H1 (cell line): ENCODE measurements at regions not wholly inside any gene's neighbourhood (a gene's known extent, or its start where the extent isn't known, plus 50 kb on each side); places are given as distances from the start of the nearest gene placed in this dataset.

Experiments used
- CTCF ChIA-PET: fragments of 300-600 bp; sonication (Branson Sonifier 250); formaldehyde crosslinking; loops from one replicate; lab custom pipeline; 2021; ENCODE audit not compliant: partially characterized antibody; lab: Charles Lee
- POLR2A ChIA-PET: fragments of 300-600 bp; sonication (Branson Sonifier 250); formaldehyde crosslinking; loops from one replicate; lab custom pipeline; 2021; ENCODE audit warnings: inconsistent platforms; ENCODE audit not compliant: partially characterized antibody; lab: Charles Lee
- DNase-seq, 2 experiments: peaks; one replicate each; pipeline versions ENCODE4 v3.0.0 to v3.0.0-alpha.2; 2010 to 2022; ENCODE audit warnings: low spot score in 2 of 2, low read depth in 1 of 2, mixed read lengths in 1 of 2
- FAIRE-seq: peaks from 2 replicates; lab custom pipeline; 2011; peaks lifted over from hg19 to GRCh38; lab: Jason Lieb, UNC
- H2AFZ ChIP-seq: 2 replicates; pipeline ENCODE4 v1.8.1; 2012; ENCODE audit warnings: low read length, inconsistent platforms
- H2AK5ac ChIP-seq: 2 replicates; pipeline ENCODE4 v1.6.1; 2013; ENCODE audit warnings: low read depth, low read length
- H2BK120ac ChIP-seq: replicated peaks from 2 replicates; pipeline ENCODE3; 2013; ENCODE audit warnings: low read depth, low read length, inconsistent platforms
- H2BK12ac ChIP-seq: 2 replicates; pipeline ENCODE4 v1.6.1; 2013; ENCODE audit warnings: low read depth, low read length
- H2BK15ac ChIP-seq: 2 replicates; pipeline ENCODE4 v1.6.1; 2013; ENCODE audit warnings: low read length
- H2BK20ac ChIP-seq: 2 replicates; pipeline ENCODE4 v1.6.1; 2013; ENCODE audit warnings: low read length
- H2BK5ac ChIP-seq: 2 replicates; pipeline ENCODE4 v1.6.1; 2013; ENCODE audit warnings: low read depth, low read length
- H3K14ac ChIP-seq: 2 replicates; pipeline ENCODE4 v1.6.1; 2013; ENCODE audit warnings: inconsistent platforms; ENCODE audit not compliant: insufficient read length
- H3K18ac ChIP-seq: 2 replicates; pipeline ENCODE4 v1.6.1; 2013; ENCODE audit warnings: low read length; ENCODE audit errors: extremely low read depth
- H3K23ac ChIP-seq: 2 replicates; pipeline ENCODE4 v1.6.1; 2013; ENCODE audit warnings: inconsistent platforms; ENCODE audit not compliant: insufficient read length
- H3K23me2 ChIP-seq: 2 replicates; pipeline ENCODE4 v1.6.1; 2013; ENCODE audit warnings: low read depth, low read length
- H3K27ac ChIP-seq: 2 replicates; pipeline ENCODE4 v1.6.1; 2011; ENCODE audit warnings: low read depth, low read length, inconsistent platforms
- H3K27me3 ChIP-seq, 4 experiments: replicated peaks in 1 of 4; 1 replicate in 1 of 4; 2 replicates in 3 of 4; pipeline versions ENCODE4 v1.6.1 to v1.8.1; 2011 to 2013; ENCODE audit warnings: low read length in 3 of 4, mild to moderate bottlenecking in 3 of 4, inconsistent platforms in 2 of 4, mixed read lengths in 2 of 4, moderate library complexity in 1 of 4; ENCODE audit not compliant: control insufficient read depth in 3 of 4, insufficient read depth in 3 of 4; ENCODE audit errors: extremely low read depth in 1 of 4
- H3K36me3 ChIP-seq, 4 experiments: 2 replicates each; pipeline versions ENCODE4 v1.6.1 to v1.8.1; 2011 to 2013; ENCODE audit warnings: mild to moderate bottlenecking in 4 of 4, low read length in 3 of 4, moderate library complexity in 2 of 4, control low read depth in 1 of 4, inconsistent platforms in 1 of 4; ENCODE audit not compliant: insufficient read depth in 4 of 4, control insufficient read depth in 2 of 4
- H3K4ac ChIP-seq: replicated peaks from 2 replicates; pipeline ENCODE3; 2013; ENCODE audit warnings: low read length, low read depth, mixed read lengths, inconsistent platforms; ENCODE audit not compliant: insufficient read length
- H3K4me1 ChIP-seq, 4 experiments: replicated peaks in 1 of 4; 1 replicate in 1 of 4; 2 replicates in 3 of 4; pipeline versions ENCODE4 v1.6.1 to v1.8.1; 2011 to 2013; ENCODE audit warnings: low read length in 3 of 4, inconsistent platforms in 2 of 4, mixed read lengths in 1 of 4; ENCODE audit not compliant: insufficient read depth in 4 of 4, control insufficient read depth in 3 of 4
- H3K4me2 ChIP-seq, 2 experiments: 2 replicates each; pipeline versions ENCODE4 v1.6.1 to v1.8.1; 2011 to 2013; ENCODE audit warnings: low read depth in 2 of 2, low read length in 2 of 2, control low read depth in 1 of 2, inconsistent platforms in 1 of 2, mild to moderate bottlenecking in 1 of 2; ENCODE audit not compliant: insufficient read depth in 1 of 2
- H3K4me3 ChIP-seq, 4 experiments: fragments of 200-600, 300-600 bp in 1 of 4; sonication (generic), shearing (Covaris generic), sonication (Bioruptor Twin) in 1 of 4; 2 replicates each; pipeline versions ENCODE4 v1.5.1 to v1.8.1; 2011 to 2016; ENCODE audit warnings: low read length in 4 of 4, low read depth in 3 of 4, control low read depth in 2 of 4, inconsistent platforms in 2 of 4, mild to moderate bottlenecking in 2 of 4, mixed read lengths in 1 of 4, moderate library complexity in 1 of 4; ENCODE audit not compliant: insufficient read depth in 2 of 4; ENCODE audit errors: extremely low read depth in 1 of 4
- H3K56ac ChIP-seq: replicated peaks from 2 replicates; pipeline ENCODE3; 2013; ENCODE audit warnings: low read depth, mild to moderate bottlenecking, mixed read lengths, low read length, inconsistent platforms; ENCODE audit not compliant: insufficient read length
- H3K79me1 ChIP-seq: 2 replicates; pipeline ENCODE4 v1.6.1; 2013; ENCODE audit warnings: low read depth, low read length, control low read depth
- H3K79me2 ChIP-seq, 2 experiments: 2 replicates each; pipeline versions ENCODE4 v1.6.1 to v1.8.1; 2012 to 2013; ENCODE audit warnings: low read length in 2 of 2, mild to moderate bottlenecking in 2 of 2, inconsistent platforms in 1 of 2; ENCODE audit not compliant: insufficient read depth in 2 of 2, control insufficient read depth in 1 of 2
- H3K9ac ChIP-seq, 4 experiments: replicated peaks in 1 of 4; 1 replicate in 1 of 4; 2 replicates in 3 of 4; pipeline versions ENCODE4 v1.6.1 to v1.8.1; 2011 to 2013; ENCODE audit warnings: low read depth in 3 of 4, low read length in 3 of 4, control low read depth in 2 of 4, mild to moderate bottlenecking in 2 of 4, moderate library complexity in 2 of 4, inconsistent platforms in 1 of 4; ENCODE audit errors: extremely low read depth in 1 of 4
- H3K9me3 ChIP-seq, 2 experiments: 2 replicates each; pipeline versions ENCODE4 v1.6.1 to v1.8.1; 2012 to 2013; ENCODE audit warnings: mild to moderate bottlenecking in 2 of 2, moderate library complexity in 2 of 2, control low read depth in 1 of 2, inconsistent platforms in 1 of 2, low read depth in 1 of 2, low read length in 1 of 2, mixed read lengths in 1 of 2; ENCODE audit not compliant: insufficient read depth in 2 of 2
- H4K20me1 ChIP-seq, 2 experiments: replicated peaks in 1 of 2; 2 replicates each; pipeline versions ENCODE3 to v1.8.1; 2011 to 2013; ENCODE audit warnings: inconsistent platforms in 2 of 2, low read length in 2 of 2, mild to moderate bottlenecking in 1 of 2; ENCODE audit not compliant: insufficient read depth in 2 of 2, control insufficient read depth in 1 of 2
- H4K5ac ChIP-seq: 2 replicates; pipeline ENCODE4 v1.6.1; 2013; ENCODE audit warnings: low read length, low read depth, mixed read lengths, inconsistent platforms; ENCODE audit not compliant: insufficient read length
- H4K8ac ChIP-seq: 2 replicates; pipeline ENCODE4 v1.8.0; 2013; ENCODE audit warnings: mild to moderate bottlenecking, moderate library complexity, low read length, inconsistent platforms; ENCODE audit not compliant: insufficient read depth; ENCODE audit errors: extremely low read depth
- H4K91ac ChIP-seq: replicated peaks from 2 replicates; pipeline ENCODE3; 2013; ENCODE audit warnings: low read length, mixed read lengths, inconsistent platforms; ENCODE audit not compliant: insufficient read length
- EP300 ChIP-seq, 2 experiments: IDR thresholded peaks; 1 replicate in 1 of 2; 2 replicates in 1 of 2; pipeline ENCODE4 v1.6.1; 2011 to 2012; ENCODE audit warnings: low read depth in 2 of 2, low read length in 2 of 2, mild to moderate bottlenecking in 2 of 2, borderline replicate concordance in 1 of 2, inconsistent platforms in 1 of 2, moderate library complexity in 1 of 2
- FOSL1 ChIP-seq: IDR thresholded peaks from 2 replicates; pipeline ENCODE4 v1.6.1; 2011; ENCODE audit warnings: mild to moderate bottlenecking, low read depth, low read length, moderate library complexity; ENCODE audit not compliant: insufficient read depth
- HDAC2 ChIP-seq, 2 experiments: fragments of 300-600 bp in 1 of 2; sonication (generic) in 1 of 2; IDR thresholded peaks; 2 replicates each; pipeline ENCODE4 v1.6.1; 2011 to 2012; ENCODE audit warnings: low read depth in 2 of 2, low read length in 2 of 2, mild to moderate bottlenecking in 2 of 2, moderate library complexity in 2 of 2, borderline replicate concordance in 1 of 2, inconsistent platforms in 1 of 2
- JUN ChIP-seq: IDR thresholded peaks from 2 replicates; pipeline ENCODE4 v1.6.1; 2011; ENCODE audit warnings: low read depth, mild to moderate bottlenecking, improper control_type of control experiment, low read length
- JUND ChIP-seq: IDR thresholded peaks from 2 replicates; pipeline ENCODE4 v1.6.1; 2011; ENCODE audit warnings: mild to moderate bottlenecking, improper control_type of control experiment, low read length
- KDM4A ChIP-seq: IDR thresholded peaks from one replicate; pipeline ENCODE4 v1.7.1; 2012; ENCODE audit warnings: low read depth, mild to moderate bottlenecking, moderate library complexity, low read length, inconsistent platforms; ENCODE audit not compliant: severe bottlenecking
- KDM5A ChIP-seq: fragments of 200-600 bp; IDR thresholded peaks from 2 replicates; pipeline ENCODE4 v1.7.1; 2012; ENCODE audit warnings: mild to moderate bottlenecking, low read length, inconsistent platforms, mixed read lengths
- MAX ChIP-seq: IDR thresholded peaks from 2 replicates; pipeline ENCODE4 v1.6.1; 2012; ENCODE audit warnings: inconsistent platforms
- POLR2AphosphoS5 ChIP-seq: IDR thresholded peaks from 2 replicates; pipeline ENCODE4 v1.6.1; 2011; ENCODE audit warnings: low read depth, low read length
- SAP30 ChIP-seq: fragments of 300-600 bp; sonication (generic); IDR thresholded peaks from 2 replicates; pipeline ENCODE4 v1.7.1; 2012; ENCODE audit warnings: low read length, moderate library complexity, mild to moderate bottlenecking, inconsistent platforms; ENCODE audit not compliant: insufficient read depth, insufficient replicate concordance
- SIRT6 ChIP-seq: IDR thresholded peaks from one replicate; pipeline ENCODE4 v1.7.1; 2012; ENCODE audit warnings: low read length, inconsistent platforms
- SP2 ChIP-seq: IDR thresholded peaks from 2 replicates; pipeline ENCODE4 v1.6.1; 2012; ENCODE audit warnings: mild to moderate bottlenecking, low read length, inconsistent platforms
- TAF7 ChIP-seq: optimal IDR thresholded peaks from 2 replicates; pipeline ENCODE3; 2011; ENCODE audit warnings: low read depth, mild to moderate bottlenecking, inconsistent platforms, low read length, moderate library complexity, borderline replicate concordance
- WGBS, 2 experiments: shearing (Covaris generic) in 1 of 2; methylation state at CpG; one replicate each; pipeline versions ENCODE4 v1.1.6 to v1.1.7; 2013 to 2015; ENCODE audit warnings: low lambda C conversion rate in 2 of 2, mixed read lengths in 2 of 2, inconsistent platforms in 1 of 2, low coverage in 1 of 2, missing lambda C conversion rate in 1 of 2; ENCODE audit not compliant: insufficient replicate concordance in 2 of 2, insufficient coverage in 1 of 2, insufficient read length in 1 of 2; ENCODE audit errors: extremely low coverage in 1 of 2, missing lambda C conversion rate in 1 of 2; 5-methylcytosine and 5-hydroxymethylcytosine counted together
- TF ChIP-seq, protein P1 (sequence below): IDR thresholded peaks from 2 replicates; pipeline ENCODE4 v1.6.1; 2011; ENCODE audit warnings: low read depth, mild to moderate bottlenecking, low read length; ENCODE audit not compliant: insufficient read depth

DNA sequence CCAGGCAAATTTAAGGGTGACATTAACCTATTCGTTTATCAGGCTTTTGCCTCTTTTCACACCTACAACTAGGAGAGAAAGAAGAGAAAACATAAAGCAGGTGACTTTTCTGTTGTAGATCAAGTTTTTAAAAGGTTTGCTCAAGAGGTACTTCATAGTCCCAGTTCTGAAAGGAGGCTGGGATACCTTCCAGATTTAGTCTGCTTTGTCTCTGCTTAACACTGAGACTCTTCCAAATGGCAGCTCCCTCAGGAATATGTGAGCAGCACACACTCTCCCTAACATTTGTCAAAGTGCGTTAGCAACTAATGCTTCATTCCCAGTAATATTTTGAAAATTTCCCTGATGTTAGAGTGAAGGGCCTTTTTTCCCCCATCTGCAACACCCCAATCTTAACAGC lies 133.7 kb upstream of the RASSF8 start:
- Histone ChIP-seq H2AK5ac (no peak overlapping the region), H3K36me3 (no peaks in the 10 kb centered on the region), H4K5ac (no peak overlapping the region), H2BK20ac (no peak overlapping the region), H3K4me2 (no peak overlapping the region), H2BK120ac (no peak overlapping the region), H3K14ac (no peak overlapping the region), H2AFZ (peak overlapping the region; percentile 79; the same call in 1 of the 2 replicates), H3K9me3 (no peaks in the 10 kb centered on the region), H4K8ac (no peak overlapping the region), H2BK15ac (no peak overlapping the region), H3K23me2 (no peaks in the 10 kb centered on the region), H3K18ac (no peak overlapping the region), H3K79me2 (no peaks in the 10 kb centered on the region), H3K23ac (no peak overlapping the region), H4K20me1 (no peaks in the 10 kb centered on the region), H2BK12ac (no peak overlapping the region), H3K9ac (no peak overlapping the region), H3K4me1 (no peaks in the 10 kb centered on the region), H3K27ac (no peak overlapping the region), H3K79me1 (no peaks in the 10 kb centered on the region), H3K56ac (no peak overlapping the region), H2BK5ac (no peak overlapping the region), H3K27me3 (no peaks in the 10 kb centered on the region), H3K4me3 (no peak overlapping the region), H4K91ac (no peak overlapping the region), H3K4ac (no peak overlapping the region)
- FAIRE-seq = no peak
- DNase-seq = no peak
- WGBS, 2 experiments = 86% methylated on average over 2 of the region's 2 CpGs; no CpG with 5 or more reads in 1 of the 2 experiments
- ChIA-PET CTCF (interaction anchor here (0.9 to 1.7 kb wide), 3 partner anchors 9 to 268 kb away, joined by 3 to 5 read pairs (median 3); no protein-coding TSS in a partner anchor), POLR2A (no interaction called here)
- TF ChIP-seq SP2 (no peak), MAX (no peak), TAF7 (no peak), SIRT6 (no peak), EP300 (IDR thresholded peaks at IDR 0.05; ENCODE audit: borderline replicate concordance in 1 of 2, low read depth in 2 of 2, low read length in 2 of 2) (no peak), KDM4A (no peak), POLR2AphosphoS5 (no peak), HDAC2 (IDR thresholded peaks at IDR 0.05; ENCODE audit: borderline replicate concordance in 1 of 2, low read depth in 2 of 2, low read length in 2 of 2) (no peak), JUND (no peak), KDM5A (no peak), JUN (no peak), SAP30 (no peak), FOSL1 (no peak)
- TF ChIP-seq, protein P1, sequence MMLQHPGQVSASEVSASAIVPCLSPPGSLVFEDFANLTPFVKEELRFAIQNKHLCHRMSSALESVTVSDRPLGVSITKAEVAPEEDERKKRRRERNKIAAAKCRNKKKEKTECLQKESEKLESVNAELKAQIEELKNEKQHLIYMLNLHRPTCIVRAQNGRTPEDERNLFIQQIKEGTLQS = no peak
